Nephron progenitor cell (in vitro differentiated cells): ENCODE measurements at regions not wholly inside any gene's neighbourhood (a gene's known extent, or its start where the extent isn't known, plus 50 kb on each side); places are given as distances from the start of the nearest gene placed in this dataset.
A peak's percentile ranks its signal among the peaks of the same experiment; 100 is the strongest.

ENCODE experiments used
- DNase-seq: peaks from one replicate; pipeline ENCODE4 v3.0.0; 2021
- H3K27ac Mint-ChIP-seq: 2 replicates; pipeline ENCODE4 v1.8.0; 2021; ENCODE audit warnings: mild to moderate bottlenecking, moderate library complexity, mixed read lengths
- H3K27me3 Mint-ChIP-seq: 2 replicates; pipeline ENCODE4 v1.8.0; 2021; ENCODE audit warnings: mild to moderate bottlenecking, low read depth, mixed read lengths; ENCODE audit not compliant: poor library complexity
- H3K36me3 Mint-ChIP-seq: 2 replicates; pipeline ENCODE4 v1.8.0; 2021; ENCODE audit warnings: low read depth, mixed read lengths
- H3K4me1 Mint-ChIP-seq: 2 replicates; pipeline ENCODE4 v1.8.0; 2021; ENCODE audit warnings: mixed read lengths
- H3K4me3 Mint-ChIP-seq: 2 replicates; pipeline ENCODE4 v1.8.0; 2021; ENCODE audit warnings: mild to moderate bottlenecking, moderate library complexity, mixed read lengths
- H3K9me3 Mint-ChIP-seq: 2 replicates; pipeline ENCODE4 v1.8.0; 2021; ENCODE audit warnings: mild to moderate bottlenecking, moderate library complexity, mixed read lengths
- TF ChIP-seq, protein P1 (sequence below): fragments of 200-600 bp; sonication (generic); IDR thresholded peaks from 2 replicates; pipeline ENCODE4 v1.5.0; 2021; ENCODE audit warnings: antibody characterized with exemption

- no peaks in the 10 kb centered on the region for H3K9me3 Mint-ChIP-seq
Measured at GRCh38 chr5:117456866-117457470, 882.3 kb upstream of the SEMA6A start.

GRCh38 chr5:117455236-117456233 is 880.9 kb upstream of the SEMA6A start:
- TF ChIP-seq, protein P1, sequence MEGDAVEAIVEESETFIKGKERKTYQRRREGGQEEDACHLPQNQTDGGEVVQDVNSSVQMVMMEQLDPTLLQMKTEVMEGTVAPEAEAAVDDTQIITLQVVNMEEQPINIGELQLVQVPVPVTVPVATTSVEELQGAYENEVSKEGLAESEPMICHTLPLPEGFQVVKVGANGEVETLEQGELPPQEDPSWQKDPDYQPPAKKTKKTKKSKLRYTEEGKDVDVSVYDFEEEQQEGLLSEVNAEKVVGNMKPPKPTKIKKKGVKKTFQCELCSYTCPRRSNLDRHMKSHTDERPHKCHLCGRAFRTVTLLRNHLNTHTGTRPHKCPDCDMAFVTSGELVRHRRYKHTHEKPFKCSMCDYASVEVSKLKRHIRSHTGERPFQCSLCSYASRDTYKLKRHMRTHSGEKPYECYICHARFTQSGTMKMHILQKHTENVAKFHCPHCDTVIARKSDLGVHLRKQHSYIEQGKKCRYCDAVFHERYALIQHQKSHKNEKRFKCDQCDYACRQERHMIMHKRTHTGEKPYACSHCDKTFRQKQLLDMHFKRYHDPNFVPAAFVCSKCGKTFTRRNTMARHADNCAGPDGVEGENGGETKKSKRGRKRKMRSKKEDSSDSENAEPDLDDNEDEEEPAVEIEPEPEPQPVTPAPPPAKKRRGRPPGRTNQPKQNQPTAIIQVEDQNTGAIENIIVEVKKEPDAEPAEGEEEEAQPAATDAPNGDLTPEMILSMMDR: no peak
- Mint-ChIP-seq H3K9me3 (no peaks in the 10 kb centered on the region), H3K27ac (no peak overlapping the region), H3K4me1 (peaks cover 16% of the 10 kb centered on the region), H3K36me3 (no peaks in the 10 kb centered on the region), H3K27me3 (no peaks in the 10 kb centered on the region), H3K4me3 (peak overlapping the region; percentile 75)
- DNase-seq: no peak

More at GRCh38 chr5:117456866-117457470, 882.3 kb upstream of the SEMA6A start:
- TF ChIP-seq, protein P1: no peak
- no peaks in the 10 kb centered on the region for H3K36me3 Mint-ChIP-seq
- H3K27ac Mint-ChIP-seq: no peak overlapping the region
- no peak overlapping the region for H3K4me3 Mint-ChIP-seq
- no peaks in the 10 kb centered on the region for H3K27me3 Mint-ChIP-seq
- DNase-seq: no peak
- H3K4me1 Mint-ChIP-seq: peaks cover 16% of the 10 kb centered on the region

DNA sequence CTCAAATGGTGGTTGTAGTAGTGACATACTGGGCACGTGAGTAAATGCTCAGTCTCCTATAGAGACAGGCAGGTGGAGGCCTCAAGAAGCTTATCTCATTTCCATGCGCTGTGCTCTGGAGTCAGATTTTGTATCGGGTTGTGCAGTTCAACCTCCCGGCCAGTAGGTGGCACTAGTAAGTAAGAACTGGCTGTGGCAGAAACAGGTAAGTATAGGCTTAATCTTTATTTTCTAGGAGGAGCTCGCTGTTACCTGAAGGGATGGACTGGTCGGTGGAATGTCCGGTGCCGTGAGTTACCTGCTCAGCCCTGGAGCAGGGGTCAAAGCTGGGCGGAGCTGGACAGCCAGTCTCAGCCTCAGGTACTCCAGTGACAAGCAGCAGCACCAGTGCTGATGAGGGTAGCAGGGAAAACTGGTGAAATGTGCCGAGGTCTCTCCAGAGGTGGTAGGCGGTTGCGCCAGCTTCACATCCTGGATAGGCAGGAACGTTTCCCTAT is 880.1 kb upstream of the SEMA6A start:
- no peak overlapping the region for H3K27ac Mint-ChIP-seq
- peak overlapping the region; percentile 75 for H3K4me3 Mint-ChIP-seq
- peak; percentile 22 for DNase-seq
- TF ChIP-seq, protein P1: peak; percentile 56
- no peaks in the 10 kb centered on the region for H3K36me3 Mint-ChIP-seq
- H3K9me3 Mint-ChIP-seq: no peaks in the 10 kb centered on the region
- H3K27me3 Mint-ChIP-seq: no peaks in the 10 kb centered on the region
- H3K4me1 Mint-ChIP-seq: peaks cover 16% of the 10 kb centered on the region

GRCh38 chr5:117436846-117437245 is 862.2 kb upstream of the SEMA6A start:
- TF ChIP-seq, protein P1: no peak
- no peaks in the 10 kb centered on the region for H3K27me3 Mint-ChIP-seq
- no peak for DNase-seq
- H3K4me3 Mint-ChIP-seq: no peak overlapping the region
- H3K9me3 Mint-ChIP-seq: no peaks in the 10 kb centered on the region
- H3K36me3 Mint-ChIP-seq: no peaks in the 10 kb centered on the region
- H3K4me1 Mint-ChIP-seq: peaks cover 4% of the 10 kb centered on the region
- H3K27ac Mint-ChIP-seq: no peak overlapping the region

- H3K4me3 Mint-ChIP-seq: no peak overlapping the region
- no peak for DNase-seq
- no peaks in the 10 kb centered on the region for H3K27me3 Mint-ChIP-seq
- peaks cover 4% of the 10 kb centered on the region for H3K4me1 Mint-ChIP-seq
- H3K36me3 Mint-ChIP-seq: no peaks in the 10 kb centered on the region
- no peaks in the 10 kb centered on the region for H3K9me3 Mint-ChIP-seq
- H3K27ac Mint-ChIP-seq: no peak overlapping the region
- TF ChIP-seq, protein P1: no peak
Measured at GRCh38 chr5:117435203-117435602, 860.6 kb upstream of the SEMA6A start.
